Prostate gland (tissue), 2 donors: ENCODE measurements at regions not wholly inside any gene's neighbourhood (a gene's known extent, or its start where the extent isn't known, plus 50 kb on each side); places are given as distances from the start of the nearest gene placed in this dataset.

Source experiments
- DNase-seq: peaks from one replicate; pipeline ENCODE4 v3.0.0-alpha.2; 2019; ENCODE audit warnings: low spot score
- H3K27ac ChIP-seq, 2 donors: fragments of 200-600 bp; sonication (generic); 2 replicates each; pipeline ENCODE4 v1.5.1; 2017 to 2019
- H3K27me3 ChIP-seq: fragments of 200-600 bp; sonication (generic); replicated peaks from 2 replicates; pipeline ENCODE4 v1.5.1; 2019; ENCODE audit not compliant: insufficient read depth
- H3K36me3 ChIP-seq, 2 donors: fragments of 200-600 bp; sonication (generic); 1 replicate in 1 of 2; 2 replicates in 1 of 2; pipeline versions ENCODE4 v1.5.1 to v1.8.1; 2017 to 2019
- H3K4me1 ChIP-seq: fragments of 200-600 bp; sonication (generic); replicated peaks from 2 replicates; pipeline ENCODE4 v1.5.1; 2019
- H3K4me3 ChIP-seq, 2 donors: fragments of 200-600 bp; sonication (generic); 2 replicates each; pipeline ENCODE4 v1.5.1; 2017 to 2019
- H3K9me3 ChIP-seq: fragments of 200-600 bp; sonication (generic); 2 replicates; pipeline ENCODE4 v1.5.1; 2017
- CTCF ChIP-seq, 4 experiments: fragments of 200-600 bp in 2 of 4; fragments of 450-650 bp in 2 of 4; sonication (generic) in 2 of 4; IDR thresholded peaks; 1 replicate in 3 of 4; 2 replicates in 1 of 4; pipeline ENCODE4 v1.5.1; 2016 to 2019; ENCODE audit warnings: antibody characterized with exemption in 4 of 4, mild to moderate bottlenecking in 2 of 4, moderate library complexity in 2 of 4
- POLR2A ChIP-seq: fragments of 450-650 bp; IDR thresholded peaks from one replicate; pipeline ENCODE4 v1.6.1; 2016; ENCODE audit warnings: antibody characterized with exemption, mild to moderate bottlenecking
- POLR2AphosphoS5 ChIP-seq: sonication (generic); formaldehyde crosslinking; IDR thresholded peaks from one replicate; pipeline ENCODE4 v1.6.1; 2017; ENCODE audit warnings: antibody characterized with exemption
- WGBS: methylation state at CpG from one replicate; pipeline ENCODE4 v1.1.5; 2018; 5-methylcytosine and 5-hydroxymethylcytosine counted together
- intact Hi-C: fragments of 100-400 bp; cut with DNase I; formaldehyde crosslinking; loops from one replicate; pipeline ENCODE4 v1.14.2; 2022

GRCh38 chr11:80010536-80010935 lies 569.7 kb upstream of the TENM4 start:
- DNase-seq = no peak
- TF ChIP-seq POLR2A = no peak
- no peaks in the 10 kb centered on the region for H3K9me3 ChIP-seq
- H3K4me3 ChIP-seq = no peak overlapping the region
- H3K36me3 ChIP-seq = no peaks in the 10 kb centered on the region
- intact Hi-C loops = no loop called here
- WGBS = 28% methylated on average over 1 of the region's 1 CpG
- no peak overlapping the region for H3K27ac ChIP-seq
- H3K4me1 ChIP-seq = no peaks in the 10 kb centered on the region
- no peaks in the 10 kb centered on the region for H3K27me3 ChIP-seq

- Histone ChIP-seq H3K36me3 (no peaks in the 10 kb centered on the region), H3K4me3 (no peak overlapping the region), H3K27me3 (no peaks in the 10 kb centered on the region), H3K9me3 (no peaks in the 10 kb centered on the region), H3K4me1 (no peaks in the 10 kb centered on the region), H3K27ac (no peak overlapping the region)
- DNase-seq = no peak
- 94% methylated on average over 3 of the region's 3 CpGs for WGBS
- intact Hi-C loops = no loop called here
- no peak for TF ChIP-seq CTCF (IDR thresholded peaks at IDR 0.05)
Measured at GRCh38 chr11:80009081-80009480, 568.3 kb upstream of the TENM4 start.

- no peaks in the 10 kb centered on the region for H3K4me1 ChIP-seq
- H3K27ac ChIP-seq = no peak overlapping the region
- TF ChIP-seq POLR2AphosphoS5 = no peak
- no peak for TF ChIP-seq CTCF (IDR thresholded peaks at IDR 0.05)
- TF ChIP-seq POLR2A = no peak
- no peaks in the 10 kb centered on the region for H3K27me3 ChIP-seq
- no peaks in the 10 kb centered on the region for H3K36me3 ChIP-seq
- no peak for DNase-seq
- no peaks in the 10 kb centered on the region for H3K9me3 ChIP-seq
- 60% methylated on average over 6 of the region's 6 CpGs for WGBS
- H3K4me3 ChIP-seq = no peak overlapping the region
- intact Hi-C loops = no loop called here
Measured at GRCh38 chr11:80007616-80008015, 566.8 kb upstream of the TENM4 start.

GRCh38 chr11:79990141-79990540 lies 549.3 kb upstream of the TENM4 start:
- Histone ChIP-seq H3K36me3 (no peaks in the 10 kb centered on the region), H3K27ac (no peak overlapping the region), H3K4me1 (no peaks in the 10 kb centered on the region), H3K9me3 (no peaks in the 10 kb centered on the region), H3K27me3 (no peaks in the 10 kb centered on the region), H3K4me3 (no peak overlapping the region)
- no peak for DNase-seq
- WGBS = 71% methylated on average over 3 of the region's 3 CpGs
- intact Hi-C loops = no loop called here
- TF ChIP-seq CTCF (IDR thresholded peaks at IDR 0.05) (no peak), POLR2AphosphoS5 (no peak), POLR2A (no peak)

GRCh38 chr11:79982185-79982584 lies 541.4 kb upstream of the TENM4 start:
- H3K4me3 ChIP-seq = no peak overlapping the region
- WGBS = 61% methylated on average over 4 of the region's 4 CpGs
- no peaks in the 10 kb centered on the region for H3K4me1 ChIP-seq
- H3K9me3 ChIP-seq = no peaks in the 10 kb centered on the region
- intact Hi-C loops = no loop called here
- no peaks in the 10 kb centered on the region for H3K36me3 ChIP-seq
- H3K27me3 ChIP-seq = no peaks in the 10 kb centered on the region
- TF ChIP-seq CTCF (IDR thresholded peaks at IDR 0.05) (no peak), POLR2A (no peak), POLR2AphosphoS5 (no peak)
- H3K27ac ChIP-seq = no peak overlapping the region
- DNase-seq = no peak

- TF ChIP-seq CTCF (IDR thresholded peaks at IDR 0.05) (no peak), POLR2AphosphoS5 (no peak), POLR2A (no peak)
- Histone ChIP-seq H3K4me3 (no peak overlapping the region), H3K36me3 (no peaks in the 10 kb centered on the region), H3K4me1 (no peaks in the 10 kb centered on the region), H3K27ac (no peak overlapping the region), H3K9me3 (no peaks in the 10 kb centered on the region), H3K27me3 (no peaks in the 10 kb centered on the region)
- intact Hi-C loops = no loop called here
- no peak for DNase-seq
Measured at GRCh38 chr11:79980916-79981315, 540.1 kb upstream of the TENM4 start.
